GM19043 (cell line): ENCODE measurements at regions not wholly inside any gene's neighbourhood (a gene's known extent, or its start where the extent isn't known, plus 50 kb on each side); places are given as distances from the start of the nearest gene placed in this dataset.

Experiments used
- ATAC-seq: cut with Tn5 transposase; IDR thresholded peaks from one replicate; pipeline ENCODE4 v1.9.1; 2021; ENCODE audit warnings: low read depth; ENCODE audit not compliant: unreplicated experiment

DNA sequence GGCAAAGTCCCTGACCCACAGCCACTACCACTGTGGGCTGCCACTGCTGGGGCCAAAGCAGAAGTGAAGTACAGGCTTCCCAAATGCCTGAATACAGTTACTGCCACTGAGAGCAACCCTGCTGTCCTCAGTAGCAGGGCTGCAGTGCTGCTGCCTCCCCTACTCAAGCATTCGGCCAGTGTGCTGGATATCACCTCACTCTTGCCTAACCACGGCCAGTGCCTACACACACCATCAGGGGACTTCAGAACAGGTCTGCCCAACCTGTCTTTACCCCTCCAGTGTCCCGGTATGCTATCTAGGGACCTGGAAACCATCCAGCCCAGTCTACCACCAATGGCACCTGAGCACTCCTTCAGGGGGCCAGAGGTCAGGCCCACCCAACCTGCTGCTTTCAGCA lies 261.5 kb upstream of the COL8A1 start:
- no peak for ATAC-seq

DNA sequence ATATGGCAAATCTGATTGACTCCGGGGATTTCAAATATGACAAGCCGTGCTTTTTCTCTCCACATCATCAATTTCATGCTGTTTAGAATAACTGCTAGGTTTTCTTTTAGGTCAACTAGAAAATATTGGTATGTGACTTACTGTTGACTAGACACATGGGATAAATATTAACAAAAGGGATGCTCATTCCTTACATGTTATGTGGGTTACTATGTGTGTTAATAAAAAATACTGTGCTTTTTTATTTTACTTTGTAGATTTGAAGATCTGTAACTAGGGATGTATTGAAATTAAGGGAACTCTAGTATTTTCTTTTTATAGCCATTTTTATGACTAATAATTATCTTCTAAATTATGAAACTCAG lies 264.6 kb upstream of the COL8A1 start:
- no peak for ATAC-seq

DNA sequence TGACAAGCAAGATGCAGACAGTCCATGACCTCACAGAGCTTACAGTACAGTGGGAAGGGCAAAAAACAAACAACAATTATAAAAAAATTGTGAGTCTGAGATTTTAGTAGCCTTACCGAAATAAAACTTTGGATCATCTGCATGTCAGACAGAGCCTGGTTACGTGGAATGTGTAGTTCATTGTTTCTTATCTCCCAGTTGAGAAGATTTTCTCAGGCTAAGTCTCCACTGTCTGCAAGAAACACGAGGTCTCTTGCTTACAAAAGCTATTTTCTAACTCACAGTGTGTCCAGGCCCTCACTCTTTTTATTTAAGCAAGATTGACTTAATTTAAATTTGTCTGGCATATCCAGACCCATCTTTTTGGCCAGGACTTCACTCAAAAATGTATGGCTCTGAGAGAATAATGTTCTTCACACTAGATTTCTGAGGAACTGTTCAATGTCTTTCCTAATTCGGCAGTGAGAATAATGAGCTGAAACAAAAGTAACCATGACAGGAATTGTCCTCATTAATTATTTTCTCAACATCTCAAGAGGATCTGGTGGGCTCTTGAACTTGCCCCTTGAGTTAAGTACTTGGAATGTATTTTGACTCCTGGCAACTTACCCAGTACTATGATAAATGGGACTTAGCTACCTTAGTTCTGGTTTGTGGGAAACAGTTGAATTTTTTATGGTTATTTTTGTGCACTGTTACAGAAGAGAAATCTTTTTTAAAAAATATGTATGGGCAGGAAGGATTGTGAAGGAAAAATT lies 265.1 kb upstream of the COL8A1 start:
- no peak for ATAC-seq

DNA sequence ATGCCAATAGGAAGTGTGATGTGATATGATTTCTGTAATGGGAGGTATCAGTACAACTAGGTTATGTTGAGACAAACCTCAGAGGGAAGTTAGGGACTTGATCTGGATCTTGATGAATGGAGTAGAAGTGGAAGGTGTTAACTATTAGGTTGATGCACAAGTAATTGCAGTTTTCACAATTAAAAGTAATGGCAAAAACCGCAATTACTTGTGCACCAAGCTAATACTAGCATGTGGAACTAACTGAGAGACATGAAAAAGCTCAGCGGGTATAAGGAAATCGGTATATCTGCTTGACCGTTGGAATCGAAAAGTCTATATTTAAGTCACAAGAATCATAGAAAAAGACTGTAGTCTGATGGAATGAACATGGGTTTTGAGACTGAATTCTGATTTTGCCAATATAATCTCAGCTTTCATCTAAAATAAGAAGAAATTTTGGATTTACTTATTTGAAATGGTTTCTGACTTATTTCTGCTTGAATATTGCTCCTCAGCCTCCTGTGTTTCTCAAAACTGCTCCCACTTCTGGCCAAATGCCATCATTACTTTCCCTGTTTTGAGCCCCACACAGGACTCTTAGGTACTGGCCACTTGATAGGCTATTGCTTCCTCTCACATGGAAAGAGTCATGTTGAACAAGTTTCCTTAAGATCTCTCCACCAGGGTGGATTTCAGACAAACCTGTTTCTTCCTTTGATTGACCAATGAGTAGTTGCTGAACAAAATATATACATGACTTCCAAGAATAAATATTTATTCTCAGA lies 271.5 kb upstream of the COL8A1 start:
- no peak for ATAC-seq

GRCh38 chr3:99365979-99366378 lies 272.4 kb upstream of the COL8A1 start:
- ATAC-seq, result no peak

DNA sequence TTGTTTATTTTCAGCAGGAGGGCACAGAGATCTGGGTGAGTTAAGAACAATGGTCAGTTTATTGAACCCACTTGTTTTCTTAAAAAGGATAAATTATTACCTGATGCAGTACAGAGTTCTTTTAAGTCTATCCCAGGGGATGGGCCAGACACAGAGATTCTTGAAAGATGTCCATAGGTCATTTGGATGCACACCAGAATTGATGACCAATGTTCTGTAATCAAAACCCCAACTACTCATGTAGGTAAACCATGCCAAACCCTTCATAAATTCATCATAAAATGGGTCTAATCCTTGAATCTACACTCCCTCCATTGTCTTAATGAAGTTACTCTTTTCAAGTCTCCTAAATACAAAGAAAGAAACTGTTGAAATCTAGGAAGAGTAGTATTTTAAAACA lies 273.0 kb upstream of the COL8A1 start:
- no peak for ATAC-seq

- no peak for ATAC-seq
These were observed 281.3 kb upstream of the COL8A1 start for GRCh38 chr3:99357131-99357530.

DNA sequence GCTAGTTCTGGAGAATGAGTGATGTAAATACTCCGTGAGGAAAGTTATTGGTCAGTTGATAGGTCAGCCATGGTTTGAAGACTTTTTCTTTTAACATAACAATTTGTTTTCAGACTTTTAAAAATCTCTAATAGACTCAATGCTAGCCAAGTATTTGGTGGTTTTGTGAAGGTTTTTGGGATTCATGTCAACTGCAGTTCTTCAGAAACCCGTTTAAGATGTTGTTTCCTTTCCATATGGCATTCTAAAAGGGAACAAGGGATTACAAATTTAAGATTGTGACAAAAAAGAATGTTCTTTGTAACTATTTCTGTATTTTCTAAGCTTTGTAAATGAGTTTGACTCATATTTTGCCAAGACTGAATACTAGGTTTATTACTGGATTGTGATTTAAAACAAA lies 281.7 kb upstream of the COL8A1 start:
- no peak for ATAC-seq

- ATAC-seq, result no peak
These were observed 282.9 kb upstream of the COL8A1 start for GRCh38 chr3:99355465-99355864.

DNA sequence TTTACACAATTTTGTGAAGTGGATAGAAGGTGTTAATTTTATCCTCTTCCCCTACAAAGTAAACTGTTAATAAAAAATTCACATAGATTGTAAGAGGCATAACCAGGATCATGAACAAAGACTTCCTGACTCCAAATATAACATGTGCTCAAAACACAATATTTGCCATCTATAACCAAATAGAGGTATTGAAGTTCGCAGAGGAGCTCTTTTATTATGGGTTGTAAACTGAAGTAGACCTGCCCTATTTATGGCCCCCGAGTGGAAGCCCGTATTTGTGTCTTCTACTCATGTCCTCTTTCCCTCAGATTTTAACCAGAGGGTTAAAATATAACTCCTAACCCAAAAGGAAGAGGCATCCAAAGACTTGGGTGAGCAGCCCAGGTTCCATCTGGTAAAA lies 285.6 kb upstream of the COL8A1 start:
- ATAC-seq, result no peak

GRCh38 chr3:99351122-99351521 lies 287.3 kb upstream of the COL8A1 start:
- no peak for ATAC-seq

DNA sequence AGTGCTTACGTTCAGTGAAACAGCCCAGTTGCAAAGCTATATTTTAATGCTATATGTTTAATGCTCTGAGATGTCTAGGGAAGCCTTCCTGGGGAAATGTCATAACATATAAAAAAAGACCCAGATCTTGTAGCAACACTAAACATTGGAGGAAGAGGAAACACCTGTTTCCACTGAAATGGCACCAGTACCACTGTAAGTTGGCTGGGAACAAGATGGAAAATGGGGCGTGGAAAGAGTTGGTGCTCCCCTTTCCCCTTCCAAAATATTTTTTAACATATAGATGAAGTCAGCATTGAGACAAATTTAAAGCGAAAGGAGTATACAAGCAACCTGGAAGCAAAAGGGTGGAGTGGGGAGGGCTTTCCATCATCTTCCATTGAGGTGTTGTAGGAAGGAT lies 289.9 kb upstream of the COL8A1 start:
- ATAC-seq, result no peak

- no peak for ATAC-seq
These were observed 294.2 kb upstream of the COL8A1 start for GRCh38 chr3:99344216-99344615.

DNA sequence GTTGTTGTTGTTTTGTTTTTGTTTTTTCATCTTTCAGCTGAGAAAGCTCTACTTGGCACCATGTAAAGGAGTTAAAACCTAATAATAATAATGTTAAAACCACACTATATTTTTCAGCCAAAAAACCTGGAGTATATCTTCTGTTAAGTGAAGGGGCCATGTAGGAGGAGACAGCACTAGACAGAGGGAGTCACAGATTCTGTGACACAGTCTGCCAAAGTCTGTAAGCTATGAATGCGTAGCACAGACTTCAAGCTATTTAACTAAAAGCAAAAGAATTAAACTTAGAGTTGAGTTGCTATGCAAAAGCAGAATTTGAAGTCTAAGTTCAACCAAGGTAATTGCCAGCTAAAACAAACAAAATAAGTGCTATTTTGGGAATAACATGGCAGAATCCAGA lies 296.0 kb upstream of the COL8A1 start:
- no peak for ATAC-seq

DNA sequence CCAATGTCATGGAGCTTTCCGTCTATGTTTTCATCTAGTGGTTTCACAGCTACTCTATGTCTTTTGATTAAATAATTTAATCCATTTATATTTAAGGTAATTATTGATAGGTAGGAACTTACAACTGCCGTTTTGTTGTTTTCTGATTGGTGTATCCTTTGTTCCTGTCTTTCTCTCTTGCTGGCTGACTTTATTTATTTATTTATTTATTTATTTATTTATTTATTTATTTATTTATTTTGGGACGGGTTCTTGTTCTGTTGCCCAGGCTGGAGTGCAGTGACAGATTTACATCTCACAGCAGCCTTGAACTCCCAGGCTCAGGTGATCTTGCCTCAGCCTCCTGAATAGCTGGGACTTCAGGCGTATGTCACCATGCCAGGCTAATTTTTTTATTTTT lies 299.2 kb upstream of the COL8A1 start:
- no peak for ATAC-seq

DNA sequence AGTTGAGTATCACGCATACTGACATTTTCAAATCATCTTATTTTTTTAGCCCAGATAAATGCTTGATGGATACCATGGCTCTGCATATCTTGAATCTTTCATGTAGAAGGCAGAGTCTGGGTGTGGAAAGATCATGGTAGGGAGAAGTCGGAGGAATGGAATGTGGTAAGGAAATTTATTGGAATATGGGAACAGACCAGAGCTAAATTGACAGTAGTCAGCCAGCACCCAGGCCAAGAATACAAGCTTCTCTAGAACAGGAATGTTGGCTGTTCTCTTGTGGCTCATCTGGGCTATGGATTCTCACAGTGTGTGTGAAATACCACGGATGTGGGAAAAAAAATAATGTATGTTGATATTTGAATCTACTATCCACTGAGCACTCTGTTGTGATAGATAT lies 305.7 kb upstream of the COL8A1 start:
- no peak for ATAC-seq

GRCh38 chr3:99332276-99332675 lies 306.1 kb upstream of the COL8A1 start:
- ATAC-seq, result no peak

GRCh38 chr3:99330924-99331532 lies 307.4 kb upstream of the COL8A1 start:
- ATAC-seq, result no peak

DNA sequence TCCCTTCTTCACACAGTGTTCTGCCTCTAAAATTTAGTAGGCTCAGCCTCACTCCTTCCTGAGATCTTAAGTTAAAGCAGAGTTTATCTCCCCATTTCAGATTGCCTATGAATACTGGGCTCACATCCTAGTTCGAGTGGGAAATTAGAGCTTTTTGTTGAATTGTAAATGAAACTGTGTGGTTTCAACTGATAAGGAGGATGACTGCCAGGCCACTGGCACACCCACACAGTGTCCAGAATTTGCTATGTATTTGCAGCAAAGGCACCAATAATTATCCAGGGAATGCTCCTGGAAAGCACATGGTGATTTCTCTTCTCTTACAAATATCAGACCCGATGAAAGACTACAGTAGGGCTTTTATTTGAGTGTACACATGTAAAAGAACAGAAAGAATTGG lies 308.1 kb upstream of the COL8A1 start:
- ATAC-seq, result no peak

GRCh38 chr3:99325402-99325801 lies 313.0 kb upstream of the COL8A1 start:
- no peak for ATAC-seq

DNA sequence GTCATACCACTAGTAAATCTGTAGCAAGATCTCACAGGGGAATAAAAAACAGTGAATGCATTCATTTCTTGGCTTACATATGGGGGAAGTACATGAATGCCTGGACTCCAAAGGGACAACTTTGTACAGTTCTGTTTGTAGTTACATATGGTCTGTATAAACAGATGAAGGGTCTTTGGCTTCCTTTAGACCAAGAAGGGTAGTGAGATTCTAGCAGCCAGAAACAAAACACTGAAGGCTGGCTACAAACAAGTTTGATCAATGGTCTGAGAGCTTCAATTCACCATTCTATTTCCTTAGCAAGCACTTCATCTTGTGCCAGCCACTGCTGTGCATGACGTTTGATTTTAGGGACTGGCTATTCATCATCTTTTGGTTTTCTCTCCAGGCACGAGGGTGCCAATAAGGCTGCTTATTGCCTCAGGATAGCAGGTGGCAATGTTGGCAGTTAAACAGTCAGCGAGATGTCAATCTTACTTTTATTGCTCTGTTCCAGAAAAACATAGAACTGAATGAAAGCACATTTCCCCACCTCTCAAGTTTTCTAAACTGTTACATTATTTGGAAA lies 313.7 kb upstream of the COL8A1 start:
- no peak for ATAC-seq

- ATAC-seq, result no peak
These were observed 314.5 kb upstream of the COL8A1 start for GRCh38 chr3:99323940-99324339.
